ENCODE measurements at regions not wholly inside any gene's neighbourhood (a gene's known extent, or its start where the extent isn't known, plus 50 kb on each side); places are given as distances from the start of the nearest gene placed in this dataset.
"Not testable (repeated sequence)": the region's sequence is repeated elsewhere in the genome, so short reads cannot be mapped to it uniquely, and the experiment has no call there.

DNA sequence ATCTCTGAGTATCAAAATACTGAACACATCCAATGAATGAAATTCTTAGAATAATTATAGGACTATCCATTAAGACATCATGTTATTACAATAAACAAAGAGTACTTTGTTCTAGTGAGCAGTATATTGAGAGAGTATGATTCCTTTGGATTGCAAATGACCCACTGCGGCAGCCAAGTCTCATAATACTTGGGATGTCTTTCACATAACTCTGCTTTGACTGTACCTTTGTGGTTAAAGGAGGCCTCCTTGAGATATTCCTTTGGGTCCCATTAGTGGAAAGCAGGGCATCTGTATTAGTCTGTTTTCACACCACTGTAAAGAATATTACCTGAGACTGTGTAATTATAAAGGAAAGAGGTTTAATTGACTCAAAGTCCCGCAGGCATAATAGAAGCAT is 593.8 kb downstream of the TRHDE start:
- no peak for DNase-seq

DNA sequence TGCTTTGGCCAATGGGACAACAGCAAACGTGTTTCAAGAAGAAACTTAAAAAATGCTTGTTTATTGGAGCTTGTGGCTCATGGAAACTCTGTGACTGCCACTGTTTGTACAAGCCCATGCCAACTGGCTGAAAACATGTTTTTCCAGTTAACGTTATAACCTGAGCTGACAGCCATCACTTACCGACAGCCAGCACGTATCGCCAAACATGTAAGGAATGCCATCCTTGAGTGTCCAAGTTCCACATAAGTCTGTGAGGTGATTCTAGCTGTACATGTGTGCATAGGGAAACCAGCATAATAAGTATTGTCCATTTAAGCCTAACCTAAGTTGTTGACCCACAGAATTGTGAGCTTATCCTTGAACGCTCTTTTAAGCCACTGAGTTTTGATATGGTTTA is 596.9 kb downstream of the TRHDE start:
- no peak for DNase-seq

DNA sequence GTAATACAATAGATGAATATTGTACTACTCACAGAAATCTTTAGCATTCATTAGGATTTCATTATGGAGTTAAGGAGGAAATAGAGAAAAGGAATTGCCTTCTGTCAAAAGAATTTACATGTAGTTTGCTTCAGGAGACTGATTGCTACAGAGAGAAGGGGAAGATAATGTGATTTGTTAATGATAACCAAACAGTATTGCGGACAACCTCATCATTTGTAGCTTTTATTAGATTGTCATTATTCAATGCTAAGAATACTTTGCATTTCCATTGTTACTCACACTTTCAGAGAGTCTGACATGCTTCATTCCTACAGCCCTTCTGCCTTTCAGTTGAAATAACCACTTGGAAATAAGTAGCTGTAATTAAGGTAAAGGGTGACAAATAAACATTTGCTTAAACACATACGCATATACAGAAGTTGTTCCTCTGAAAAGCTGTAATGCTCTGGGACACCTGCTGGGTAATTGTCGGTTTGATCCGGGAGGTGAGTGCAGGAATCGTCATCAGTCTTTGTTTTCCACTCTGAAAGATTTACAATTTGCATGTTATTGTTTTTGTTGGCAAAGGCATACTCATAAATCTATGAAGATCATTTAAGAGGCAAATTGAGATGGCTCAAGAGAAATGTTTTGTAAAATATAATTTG is 600.2 kb downstream of the TRHDE start:
- no peak for DNase-seq

DNA sequence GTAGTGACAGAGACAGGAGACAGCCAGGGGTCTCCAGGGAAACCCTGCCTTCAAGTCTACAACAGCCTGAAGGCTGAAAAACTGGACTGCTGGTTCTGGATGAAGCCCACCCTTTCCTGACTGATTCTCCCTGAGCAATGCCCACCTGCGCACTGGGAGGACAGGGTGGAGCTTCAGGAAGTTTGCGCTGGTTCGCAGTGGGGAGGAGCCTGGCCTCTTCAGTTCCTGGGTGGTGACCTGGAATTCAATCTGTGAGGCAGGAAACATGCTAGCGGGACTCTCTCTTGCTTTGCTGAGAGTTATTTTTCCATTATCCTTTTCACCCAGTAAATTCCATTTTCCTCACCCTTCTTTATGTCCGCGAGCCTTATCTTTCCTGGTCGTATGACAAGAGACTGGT is 600.8 kb downstream of the TRHDE start:
- no peak for DNase-seq

DNA sequence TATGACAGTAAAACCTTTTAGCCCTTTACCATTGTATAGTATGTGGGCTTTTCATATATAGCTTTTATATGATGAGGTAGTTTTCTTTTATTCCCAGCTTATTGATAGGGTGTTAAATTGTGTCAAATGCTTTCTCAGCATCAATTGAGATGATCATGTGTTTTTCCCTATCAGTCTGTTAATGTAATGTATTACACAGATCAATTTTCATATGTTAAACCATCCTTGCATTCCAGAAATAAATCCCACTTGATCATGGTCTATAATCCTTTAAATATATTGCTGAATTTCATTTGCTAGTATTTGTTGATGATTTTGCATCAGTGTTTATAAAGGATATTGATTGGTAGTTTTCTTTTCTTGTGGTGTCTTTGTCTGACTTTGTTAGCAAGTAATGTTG is 603.9 kb downstream of the TRHDE start:
- no peak for DNase-seq

DNA sequence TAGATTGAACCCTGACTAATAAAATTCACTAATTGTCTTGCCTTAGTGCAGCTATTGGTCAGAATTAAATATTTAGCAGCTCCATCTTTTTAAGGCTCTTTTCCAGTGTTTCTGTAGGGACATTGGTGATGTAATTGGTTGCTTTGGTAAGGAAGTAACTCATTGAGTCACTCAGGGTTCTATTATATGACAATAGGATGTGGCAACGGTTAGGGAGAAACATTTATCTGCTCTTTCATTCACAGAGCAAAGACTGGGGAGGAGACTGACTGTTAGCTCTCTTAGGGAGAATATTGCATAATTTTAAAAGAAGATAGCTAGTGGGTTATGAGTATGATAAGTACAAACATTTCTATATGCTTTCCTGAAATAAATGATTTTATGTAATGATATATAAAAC is 616.5 kb downstream of the TRHDE start:
- DNase-seq = no peak

DNA sequence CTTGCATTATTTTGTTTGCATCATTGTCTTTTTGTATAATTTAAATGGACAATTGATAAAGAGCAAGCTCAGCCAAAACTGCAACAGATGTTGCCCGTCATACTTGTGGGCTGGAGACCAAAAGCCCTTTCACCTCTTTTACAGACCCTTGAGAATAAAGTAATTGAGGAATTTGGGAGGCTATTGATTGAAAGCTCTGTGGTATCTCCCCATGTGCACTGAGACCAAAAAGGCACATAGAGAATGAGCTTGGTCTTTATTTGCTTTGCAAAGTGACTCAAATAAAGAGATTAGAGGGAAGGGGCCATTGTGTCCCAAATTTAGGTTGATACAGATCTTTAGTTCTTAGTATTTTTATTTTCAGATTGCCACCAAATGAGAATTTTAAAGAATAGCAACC is 617.6 kb downstream of the TRHDE start:
- DNase-seq = no peak

DNA sequence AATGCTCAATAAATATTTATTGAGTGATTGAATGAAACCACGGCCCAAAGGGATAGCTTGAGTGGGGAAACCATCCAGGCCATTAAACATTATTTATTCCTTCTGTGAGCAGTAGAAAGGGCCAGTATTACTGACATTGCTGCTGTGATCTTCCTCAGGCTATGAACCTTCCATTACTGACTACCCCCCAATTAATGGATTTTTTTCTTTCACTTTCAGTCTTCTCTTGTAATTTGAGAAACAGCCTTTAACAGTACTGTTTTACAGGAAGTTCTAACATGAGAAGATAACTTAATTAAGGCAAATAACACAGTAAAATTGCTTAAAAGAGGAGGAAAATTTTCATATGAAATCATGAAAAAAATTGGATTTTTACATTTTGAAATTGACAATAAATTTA is 629.5 kb downstream of the TRHDE start:
- no peak for DNase-seq

DNA sequence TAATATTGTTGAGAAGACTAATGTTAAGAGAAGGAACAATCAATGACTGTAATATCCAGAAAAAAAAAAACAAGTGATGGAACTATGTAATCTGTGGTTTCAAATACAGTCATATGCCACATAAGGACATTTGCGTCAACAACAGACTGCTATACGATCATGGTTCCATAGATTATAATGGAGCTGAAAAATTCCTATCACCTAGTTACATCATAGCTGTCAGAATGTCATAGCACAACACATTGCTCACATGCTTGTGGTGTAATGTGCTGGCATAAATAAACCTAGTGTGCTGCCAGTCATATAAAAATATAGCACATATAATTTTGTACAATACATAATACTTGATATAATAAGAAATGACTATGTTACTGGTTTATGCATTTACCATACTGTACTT is 653.5 kb downstream of the TRHDE start:
- no peak for DNase-seq

DNA sequence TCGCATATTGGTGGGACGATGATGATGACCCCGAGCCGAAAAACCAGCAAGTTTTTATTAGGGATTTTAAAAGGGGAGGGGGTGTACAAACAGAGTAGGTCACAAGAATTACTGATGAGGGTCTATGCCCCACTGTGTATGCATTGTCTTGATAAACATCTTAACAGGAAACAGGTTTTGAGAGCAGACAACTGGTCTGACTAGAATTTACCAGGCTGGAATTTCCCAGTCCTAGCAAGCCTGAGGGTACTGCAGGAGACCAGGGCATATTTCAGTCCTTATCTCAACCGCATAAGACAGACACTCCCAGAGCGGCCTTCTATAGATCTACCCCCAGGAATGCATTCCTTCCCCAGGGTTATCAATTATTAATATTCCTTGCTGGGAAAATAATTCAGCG is 659.7 kb downstream of the TRHDE start:
- not testable (repeated sequence) for DNase-seq

DNA sequence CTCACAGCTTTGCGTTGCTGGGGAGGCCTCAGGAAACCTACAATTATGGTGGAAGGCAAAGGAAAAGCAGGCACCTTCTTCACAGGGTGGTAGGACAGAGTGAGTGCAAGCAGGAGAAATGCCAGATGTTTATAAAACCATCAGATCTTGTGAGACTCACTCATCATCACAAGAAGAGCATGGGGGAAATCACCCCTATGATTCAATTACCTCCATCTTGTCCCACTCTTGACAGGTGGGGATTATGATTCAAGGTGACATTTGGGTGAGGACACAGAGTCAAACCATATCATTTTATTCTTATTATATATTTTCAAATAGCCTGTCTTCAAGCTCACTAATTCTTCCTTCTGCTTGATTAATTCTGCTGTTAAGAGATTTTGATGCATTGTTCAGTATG is 665.3 kb downstream of the TRHDE start:
- no peak for DNase-seq

DNA sequence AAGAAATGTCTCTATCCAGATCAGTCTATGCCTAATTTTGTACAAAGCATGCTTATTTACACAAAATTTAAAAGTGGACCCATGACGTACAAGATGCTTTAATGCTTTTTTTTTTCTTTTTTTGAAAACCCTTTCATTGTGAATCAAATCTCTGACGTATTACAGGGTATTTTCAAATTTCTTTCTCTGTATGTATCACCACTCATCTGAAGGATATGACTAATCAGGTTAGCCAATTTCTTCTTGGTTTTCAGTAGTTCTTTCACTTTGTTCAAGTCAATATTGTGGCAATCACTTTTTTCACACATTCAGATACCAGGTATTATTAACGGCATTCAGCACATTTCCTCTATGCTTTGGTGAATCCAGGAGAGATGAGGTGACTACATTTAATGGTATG is 685.3 kb downstream of the TRHDE start:
- DNase-seq = no peak

DNA sequence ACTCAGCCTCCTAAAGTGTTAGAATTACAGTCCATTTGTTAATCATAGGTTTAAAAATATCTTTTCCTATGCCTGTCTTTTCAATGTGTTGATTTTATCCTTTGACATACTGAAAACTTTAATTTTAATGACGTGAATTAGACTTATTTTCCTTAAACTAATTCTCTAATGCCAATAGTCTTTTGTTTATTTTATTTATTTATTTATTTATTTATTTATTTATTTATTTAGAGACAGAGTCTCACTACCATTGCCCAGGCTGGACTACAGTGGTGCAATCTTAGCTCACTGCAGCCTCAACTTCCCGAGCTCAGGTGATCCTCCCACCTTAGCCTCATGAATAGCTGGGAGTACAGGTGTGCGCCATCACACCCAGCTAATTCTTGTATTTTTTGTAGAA is 694.5 kb downstream of the TRHDE start:
- no peak for DNase-seq

DNA sequence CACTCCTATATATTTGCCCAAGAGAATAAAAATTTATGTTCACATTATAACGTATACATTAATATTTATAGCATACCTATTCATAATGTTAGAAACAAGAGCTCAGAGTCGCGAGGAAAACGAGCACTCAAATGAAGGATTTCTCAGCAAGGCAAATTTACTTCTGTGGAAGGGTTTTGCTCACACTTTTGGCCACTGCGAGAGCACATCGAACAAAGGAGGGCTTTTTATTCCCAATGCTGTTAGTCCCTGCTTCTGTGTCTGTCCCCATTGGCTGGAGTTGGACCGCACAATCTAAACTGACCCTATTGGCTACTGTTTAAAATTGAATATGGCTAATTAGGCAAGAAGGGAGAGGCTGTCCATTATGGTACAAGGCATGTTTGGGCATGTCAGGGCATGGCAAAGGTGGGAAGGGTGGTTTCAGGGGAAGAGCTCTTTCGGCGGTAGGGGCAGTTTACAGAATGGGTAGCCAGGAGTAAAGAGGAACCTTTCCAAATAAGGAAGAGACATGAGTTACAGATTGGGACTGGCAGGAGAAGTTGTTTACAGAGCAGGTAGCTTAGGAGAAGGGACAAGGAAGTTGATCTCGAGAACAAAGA is 702.9 kb downstream of the TRHDE start:
- DNase-seq = no peak

DNA sequence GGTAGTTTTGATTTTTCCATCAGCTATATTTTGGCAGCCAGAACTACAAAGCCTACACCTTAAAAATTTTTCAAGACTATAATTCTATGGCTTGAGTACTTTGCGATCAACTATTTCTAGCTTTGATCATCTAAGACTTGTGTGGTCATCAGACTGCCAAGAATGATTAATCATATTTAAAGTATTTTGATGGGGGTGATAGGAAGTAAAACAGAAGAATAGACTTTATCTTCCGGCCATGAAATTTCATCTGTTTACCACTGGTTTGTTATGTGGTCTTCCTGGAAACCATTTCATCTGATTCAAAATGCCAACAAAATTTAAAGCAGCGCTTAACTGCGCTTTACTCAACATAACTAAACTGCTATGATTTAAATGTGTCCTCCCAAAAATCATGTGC is 706.8 kb downstream of the TRHDE start:
- no peak for DNase-seq

DNA sequence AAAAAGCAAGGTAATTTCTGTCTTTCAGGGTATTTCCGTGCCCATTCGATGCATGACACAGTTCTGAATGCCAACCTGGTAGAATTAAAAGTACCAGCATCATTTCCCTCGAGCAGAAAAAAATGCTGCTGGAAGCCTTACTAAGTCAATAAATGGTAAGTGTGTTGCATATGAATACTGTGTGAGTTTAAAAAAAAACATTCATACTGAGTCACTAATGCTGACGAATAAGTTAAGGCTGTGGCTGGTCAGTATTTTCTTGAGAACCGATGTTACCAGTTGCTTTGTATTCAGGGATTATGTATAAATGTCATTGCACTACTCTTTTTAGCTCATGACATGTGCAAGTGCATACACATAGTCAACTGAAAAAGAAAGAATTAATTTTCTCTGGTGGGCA is 710.2 kb downstream of the TRHDE start:
- DNase-seq = no peak

DNA sequence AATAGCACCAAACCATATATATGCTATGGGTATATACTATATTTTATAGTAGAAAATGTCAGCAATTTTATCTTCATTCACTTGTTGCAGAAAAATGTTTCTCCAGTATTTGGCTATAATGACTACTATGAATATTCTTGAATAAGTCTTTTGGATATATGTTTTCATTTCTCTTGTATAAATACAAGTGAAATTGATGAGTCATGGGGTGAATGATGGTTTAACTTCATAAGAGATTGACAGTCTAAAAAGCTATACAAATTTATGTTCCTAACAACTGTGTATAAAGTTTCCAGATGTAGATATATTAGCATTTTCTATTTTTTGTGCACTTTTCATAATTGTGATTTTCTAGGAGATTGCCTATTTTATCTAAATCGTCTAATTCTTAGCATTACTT is 714.8 kb downstream of the TRHDE start:
- no peak for DNase-seq

DNA sequence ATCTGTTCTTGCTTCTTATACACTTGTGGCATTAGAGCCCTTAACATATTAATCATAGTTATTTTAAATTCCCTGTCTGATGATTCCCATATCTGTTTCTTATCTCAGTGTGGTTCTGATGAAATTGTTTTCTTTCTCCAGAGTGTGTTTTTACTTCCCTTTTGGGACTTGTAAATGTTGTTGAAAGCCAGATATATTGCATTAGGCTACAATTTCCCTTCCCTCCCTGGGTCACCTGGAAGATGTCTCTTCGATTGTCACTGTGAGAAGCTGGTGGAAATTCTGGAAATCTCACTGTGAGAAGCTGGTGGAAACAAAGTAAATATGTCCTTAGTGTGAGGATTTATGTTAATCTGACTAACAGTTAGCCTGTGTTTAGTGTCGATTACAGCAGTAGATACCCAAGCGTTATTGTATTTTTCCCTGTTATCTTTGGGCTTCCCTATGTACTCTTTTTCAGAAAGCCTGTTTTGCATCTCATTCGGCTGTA is 717.3 kb downstream of the TRHDE start:
- no peak for DNase-seq

DNA sequence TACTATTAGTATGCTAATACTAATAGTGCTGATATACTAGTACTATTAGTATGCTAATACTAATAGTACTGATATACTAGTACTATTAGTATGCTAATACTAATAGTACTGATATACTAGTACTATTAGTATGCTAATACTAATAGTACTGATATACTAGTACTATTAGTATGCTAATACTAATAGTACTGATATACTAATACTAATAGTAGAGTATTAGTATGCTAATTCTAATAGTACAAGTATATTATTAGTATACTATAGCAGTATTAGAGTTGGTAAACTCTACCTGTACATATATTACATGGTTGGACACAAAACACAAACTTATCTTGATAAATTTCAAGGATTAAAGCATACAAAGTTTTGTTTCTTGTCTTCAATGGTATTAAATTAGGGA is 722.9 kb downstream of the TRHDE start:
- not testable (repeated sequence) for DNase-seq

DNA sequence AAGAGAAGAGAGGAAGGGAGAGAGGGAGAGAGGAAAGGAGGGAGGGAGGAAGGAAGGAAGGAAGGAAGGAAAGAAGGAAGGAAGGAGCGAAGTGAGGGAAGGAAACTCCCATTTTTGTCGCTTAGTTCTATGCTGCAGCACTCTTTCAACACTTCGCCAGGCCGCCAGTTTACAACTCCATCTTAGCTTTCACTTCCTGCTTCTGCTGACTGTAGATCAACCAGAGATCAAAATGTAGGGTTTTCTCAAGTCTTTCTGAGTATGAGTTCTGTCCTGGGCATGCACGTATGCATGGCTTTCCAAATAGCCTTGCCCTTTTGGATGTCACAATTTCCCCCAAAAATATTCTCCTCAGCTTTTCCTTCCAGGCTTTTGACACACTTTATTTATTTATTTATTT is 723.4 kb downstream of the TRHDE start:
- DNase-seq = no peak

DNA sequence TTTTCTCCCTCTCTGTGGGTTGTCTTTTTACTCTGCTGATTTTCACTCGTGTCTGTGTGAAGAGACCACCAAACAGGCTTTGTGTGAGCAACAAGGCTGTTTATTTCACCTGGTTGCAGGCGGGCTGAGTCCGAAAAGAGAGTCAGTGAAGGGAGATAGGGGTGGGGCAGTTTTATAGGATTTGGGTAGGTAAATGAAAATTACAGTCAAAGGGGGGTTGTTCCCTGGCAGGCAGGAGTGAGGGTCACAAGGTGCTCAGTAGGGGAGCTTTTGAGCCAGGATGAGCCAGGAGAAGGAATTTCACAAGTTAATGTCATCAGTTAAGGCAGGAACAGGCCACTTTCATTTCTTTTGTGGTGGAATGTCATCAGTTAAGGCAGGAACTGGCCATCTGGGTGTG is 729.6 kb downstream of the TRHDE start:
- DNase-seq = not testable (repeated sequence)

DNA sequence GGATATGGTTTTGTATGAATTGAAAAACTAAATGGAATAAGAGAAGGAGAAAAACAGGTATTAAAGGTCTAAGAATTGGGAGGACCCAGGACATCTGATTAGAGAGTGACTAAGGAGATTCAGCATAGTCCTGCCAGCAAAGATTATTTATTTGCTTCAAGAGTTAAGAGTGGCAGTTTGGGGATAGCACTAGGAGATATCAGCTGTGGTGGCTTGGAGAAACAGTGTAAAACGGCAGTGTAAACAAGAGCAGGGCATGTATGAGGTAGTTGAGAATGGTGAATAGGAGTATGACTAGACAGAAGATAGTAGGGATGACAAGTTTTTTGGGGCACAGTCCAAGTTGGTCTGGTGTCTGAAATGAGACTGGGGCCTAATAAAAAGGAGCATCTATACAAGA is 730.3 kb downstream of the TRHDE start:
- not testable (repeated sequence) for DNase-seq

DNA sequence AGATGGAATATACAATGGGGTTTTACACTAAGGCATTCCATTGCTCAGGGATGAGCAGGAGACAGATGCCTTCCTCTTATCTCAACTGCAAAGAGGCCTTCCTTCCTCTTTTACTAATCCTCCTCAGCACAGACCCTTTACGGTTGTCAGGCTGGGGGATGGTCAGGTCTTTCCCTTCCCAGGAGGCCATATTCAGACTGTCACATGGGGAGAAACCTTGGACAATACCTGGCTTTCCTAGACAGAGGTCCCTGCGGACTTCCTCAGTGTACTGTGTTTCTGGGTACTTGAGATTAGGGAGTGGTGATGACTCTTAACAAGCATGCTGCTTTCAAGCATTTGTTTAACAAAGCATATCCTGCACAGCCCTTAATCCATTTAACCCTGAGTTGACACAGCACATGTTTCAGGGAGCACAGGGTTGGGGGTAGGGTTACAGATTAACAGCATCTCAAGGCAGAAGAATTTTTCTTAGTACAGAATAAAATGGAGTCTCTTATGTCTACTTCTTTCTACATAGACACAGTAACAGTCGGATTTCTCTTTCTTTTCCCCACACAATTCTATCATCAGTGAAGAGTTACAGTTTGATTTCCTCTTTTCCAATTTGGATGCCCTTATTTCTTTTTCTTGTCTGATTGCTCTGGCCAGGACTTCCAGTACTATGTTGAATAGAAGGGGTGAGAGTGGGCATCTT is 737.1 kb downstream of the TRHDE start:
- DNase-seq = not testable (repeated sequence)

DNA sequence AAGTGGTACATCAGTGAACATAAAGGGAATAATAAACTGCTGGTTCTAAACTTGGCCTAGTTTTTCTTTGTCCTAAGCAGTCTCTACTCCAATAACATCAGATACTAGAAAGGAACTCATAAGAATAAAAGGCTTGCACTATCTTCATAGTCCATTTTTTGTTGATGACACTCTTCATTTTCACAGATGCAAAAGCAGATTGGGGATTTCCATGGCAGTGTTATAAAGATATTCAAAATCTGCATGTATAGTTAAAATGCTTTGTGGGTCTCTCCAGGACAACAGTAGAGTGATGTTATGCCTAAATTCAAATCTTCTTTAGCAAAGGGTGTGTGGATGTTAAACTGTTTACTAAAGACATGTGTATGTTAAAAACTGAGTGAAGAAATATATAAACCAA is 745.8 kb downstream of the TRHDE start:
- no peak for DNase-seq

DNA sequence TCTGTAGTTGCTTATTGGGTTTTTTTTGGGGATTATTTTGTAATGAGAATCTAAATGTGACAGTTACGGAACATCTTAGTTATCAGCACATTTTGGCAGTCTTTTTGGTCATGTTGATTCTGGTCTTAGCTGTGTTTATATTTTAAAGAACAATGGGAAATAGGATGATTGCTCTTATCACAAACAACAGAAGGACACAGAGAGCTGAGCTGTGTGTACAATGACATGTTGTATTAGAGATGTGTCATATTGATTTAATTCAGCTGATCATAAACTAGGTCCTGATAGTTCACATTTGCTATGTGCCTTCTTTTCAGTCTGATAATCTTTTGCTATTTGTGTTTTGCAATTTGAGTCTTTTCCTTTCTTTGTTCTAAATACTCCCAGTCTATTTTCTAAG is 781.7 kb downstream of the TRHDE start:
- DNase-seq = no peak
